ENCODE measurements at regions not wholly inside any gene's neighbourhood (a gene's known extent, or its start where the extent isn't known, plus 50 kb on each side); places are given as distances from the start of the nearest gene placed in this dataset.

DNA sequence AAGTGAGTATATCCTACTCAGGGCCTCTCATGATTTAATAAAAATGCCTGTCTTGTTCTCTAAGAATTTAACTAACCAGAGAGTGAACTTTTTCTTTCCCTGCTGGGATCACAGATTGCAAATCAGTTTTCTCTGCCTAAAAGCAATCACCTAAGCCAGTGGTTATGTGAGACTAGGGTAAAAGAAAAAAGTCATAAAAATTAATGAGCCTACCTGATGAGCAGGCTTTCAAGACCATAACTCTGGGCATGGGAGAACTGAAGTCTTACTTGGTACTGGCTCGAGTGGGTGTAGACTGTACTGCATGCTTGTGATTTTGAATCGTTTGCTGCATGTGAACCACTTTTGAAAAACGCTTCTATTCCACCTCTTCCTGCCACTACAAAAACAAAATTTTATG is 1677.0 kb upstream of the LRRTM1 start:
- TF ChIP-seq, protein P1, sequence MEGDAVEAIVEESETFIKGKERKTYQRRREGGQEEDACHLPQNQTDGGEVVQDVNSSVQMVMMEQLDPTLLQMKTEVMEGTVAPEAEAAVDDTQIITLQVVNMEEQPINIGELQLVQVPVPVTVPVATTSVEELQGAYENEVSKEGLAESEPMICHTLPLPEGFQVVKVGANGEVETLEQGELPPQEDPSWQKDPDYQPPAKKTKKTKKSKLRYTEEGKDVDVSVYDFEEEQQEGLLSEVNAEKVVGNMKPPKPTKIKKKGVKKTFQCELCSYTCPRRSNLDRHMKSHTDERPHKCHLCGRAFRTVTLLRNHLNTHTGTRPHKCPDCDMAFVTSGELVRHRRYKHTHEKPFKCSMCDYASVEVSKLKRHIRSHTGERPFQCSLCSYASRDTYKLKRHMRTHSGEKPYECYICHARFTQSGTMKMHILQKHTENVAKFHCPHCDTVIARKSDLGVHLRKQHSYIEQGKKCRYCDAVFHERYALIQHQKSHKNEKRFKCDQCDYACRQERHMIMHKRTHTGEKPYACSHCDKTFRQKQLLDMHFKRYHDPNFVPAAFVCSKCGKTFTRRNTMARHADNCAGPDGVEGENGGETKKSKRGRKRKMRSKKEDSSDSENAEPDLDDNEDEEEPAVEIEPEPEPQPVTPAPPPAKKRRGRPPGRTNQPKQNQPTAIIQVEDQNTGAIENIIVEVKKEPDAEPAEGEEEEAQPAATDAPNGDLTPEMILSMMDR (IDR thresholded peaks at IDR 0.05) = no peak
- no peak for TF ChIP-seq POLR2A (IDR thresholded peaks at IDR 0.05)

All from body of pancreas (tissue), 4 donors.